ENCODE measurements at regions not wholly inside any gene's neighbourhood (a gene's known extent, or its start where the extent isn't known, plus 50 kb on each side); places are given as distances from the start of the nearest gene placed in this dataset.
"Not testable (repeated sequence)": the region's sequence is repeated elsewhere in the genome, so short reads cannot be mapped to it uniquely, and the experiment has no call there.

DNA sequence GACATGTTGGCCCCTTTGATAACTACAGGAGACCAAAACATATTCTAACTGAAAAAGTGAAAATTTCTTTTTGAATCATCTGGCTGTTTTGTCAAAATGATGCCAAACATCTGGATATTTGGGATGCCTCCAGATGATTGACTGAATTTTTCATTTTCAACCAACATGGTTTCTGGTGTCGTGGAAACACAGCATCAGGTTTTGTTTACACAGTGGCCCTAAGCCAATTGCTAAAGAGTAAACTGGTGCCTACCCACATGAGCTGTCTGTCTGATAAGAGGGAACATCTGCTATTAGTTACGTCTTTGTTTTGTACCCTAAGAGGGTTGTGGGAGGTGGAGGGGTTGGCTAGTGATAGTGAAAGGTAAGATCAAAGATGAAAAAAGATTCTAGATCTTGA, 204.8 kb downstream of the KCNK2 start:
- no peak for DNase-seq

DNA sequence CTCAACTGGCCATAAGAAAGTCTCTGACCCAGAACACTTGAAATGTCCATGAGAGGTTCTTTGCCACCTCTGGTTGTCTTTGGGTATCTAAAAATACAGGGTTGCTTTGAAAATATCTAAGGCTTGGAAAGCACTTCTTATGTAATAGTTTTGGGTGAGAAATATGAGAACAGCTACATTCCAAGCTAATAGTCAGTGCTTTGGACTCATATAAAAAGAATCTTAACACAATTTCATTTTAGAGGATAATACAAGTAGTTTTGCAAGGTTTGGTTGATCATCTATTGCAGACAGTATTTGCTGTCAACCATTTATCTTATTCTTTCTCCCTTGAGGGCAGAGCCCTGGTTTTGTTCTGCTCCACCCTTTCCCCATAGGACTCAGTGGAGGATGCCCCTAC, 207.5 kb downstream of the KCNK2 start:
- peak; percentile 57 for DNase-seq

DNA sequence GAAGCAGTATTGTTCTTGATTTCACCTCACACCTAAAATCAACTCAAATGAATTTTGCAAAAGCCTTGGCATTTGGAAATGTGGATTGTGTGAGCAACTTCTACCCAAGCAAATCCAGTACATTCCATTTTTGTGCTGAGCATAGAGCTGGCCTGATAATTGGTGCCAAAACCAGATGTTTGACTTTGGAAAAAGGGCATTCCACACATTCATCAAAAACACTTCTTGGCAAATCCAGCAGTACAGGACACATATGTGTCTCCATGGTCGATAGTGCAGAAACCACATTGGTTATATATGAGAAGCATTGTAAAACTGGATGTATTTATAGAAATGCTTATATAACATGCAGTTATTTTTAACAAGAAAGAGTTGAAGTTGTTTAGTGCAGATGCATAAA, 210.4 kb downstream of the KCNK2 start:
- DNase-seq = no peak

GRCh38 chr1:215306426-215306825, 223.9 kb downstream of the KCNK2 start:
- no peak for DNase-seq

- DNase-seq = peak; percentile 30
These were observed 239.3 kb downstream of the KCNK2 start for GRCh38 chr1:215321802-215322201.

GRCh38 chr1:215323992-215324391, 241.5 kb downstream of the KCNK2 start:
- not testable (repeated sequence) for DNase-seq

- no peak for DNase-seq
These were observed 236.7 kb upstream of the KCTD3 start for GRCh38 chr1:215330426-215330825.

DNA sequence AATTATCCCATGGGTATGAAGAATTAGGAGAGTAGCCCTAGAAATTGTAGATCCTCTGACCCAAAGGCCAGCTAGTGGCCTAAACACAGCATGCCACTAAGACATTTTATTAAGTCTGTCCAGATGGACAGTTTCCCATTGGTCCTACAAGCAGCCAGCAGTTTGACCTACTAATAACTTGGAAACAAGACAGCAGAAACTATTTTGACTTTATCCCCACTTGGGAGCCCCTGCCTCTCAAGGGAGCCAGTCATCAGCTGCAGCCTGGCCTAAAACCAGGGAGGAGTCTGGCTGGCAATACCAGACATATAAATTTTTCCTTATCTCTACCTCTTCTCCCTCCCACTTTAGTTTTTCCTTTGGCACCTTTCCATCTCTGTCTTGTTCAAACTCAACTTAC, 222.6 kb upstream of the KCTD3 start:
- DNase-seq = no peak

DNA sequence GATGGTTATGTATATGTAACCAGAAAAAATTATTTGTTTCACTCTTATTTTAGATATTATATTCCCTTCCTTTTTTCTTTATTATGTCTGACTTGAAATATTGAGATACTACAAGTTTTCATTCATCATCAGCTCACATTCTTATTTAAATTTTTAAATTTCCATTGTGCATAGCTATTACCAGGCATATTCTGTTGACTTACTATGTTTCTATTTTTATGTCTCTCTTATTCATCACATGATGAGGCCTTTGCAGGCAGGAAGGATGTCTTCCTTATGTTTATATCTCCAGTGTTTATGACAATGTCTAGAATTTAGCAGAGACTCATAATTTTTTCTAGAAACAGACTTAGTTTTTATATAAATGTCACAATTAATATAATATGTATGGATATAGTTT, 221.9 kb upstream of the KCTD3 start:
- peak; percentile 9 for DNase-seq

- DNase-seq = no peak
These were observed 221.3 kb upstream of the KCTD3 start for GRCh38 chr1:215345766-215346165.

DNA sequence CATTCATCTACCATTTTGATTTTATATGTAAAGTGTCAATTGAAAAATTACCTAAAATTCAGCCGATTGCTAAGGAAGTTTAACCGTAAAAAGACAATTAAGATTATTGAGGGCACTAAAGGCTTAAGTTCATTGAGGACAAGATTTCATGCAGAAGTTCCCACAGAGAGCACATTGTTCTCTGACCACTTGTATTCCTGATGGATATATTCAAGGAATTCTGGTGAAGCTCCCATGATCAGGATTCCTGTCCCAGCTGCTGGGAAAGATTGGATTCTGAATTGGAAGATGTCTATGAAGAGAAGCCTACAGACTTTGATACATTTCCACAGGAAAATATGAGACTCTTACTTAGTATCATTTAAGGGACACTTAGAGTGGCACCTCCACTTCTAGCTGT, 209.2 kb upstream of the KCTD3 start:
- DNase-seq = no peak

DNA sequence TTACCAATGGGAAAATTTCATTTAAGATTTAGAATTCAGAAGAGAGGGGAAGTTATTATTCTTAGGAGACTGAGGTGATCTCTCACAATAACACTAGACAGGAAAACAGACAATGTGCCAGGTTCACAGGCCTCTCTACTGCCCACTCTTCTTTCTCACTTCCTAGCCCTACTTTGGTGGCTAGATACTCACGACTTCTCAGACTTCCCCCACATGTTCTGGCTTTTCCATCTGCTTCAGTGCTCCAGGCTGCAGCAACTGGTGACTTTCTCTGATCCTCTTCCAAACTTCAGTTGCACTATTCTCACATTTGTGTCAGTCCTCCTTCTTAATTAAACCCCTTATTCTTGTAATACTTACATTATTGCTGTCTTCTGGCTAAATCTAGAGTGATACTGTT, 208.7 kb upstream of the KCTD3 start:
- no peak for DNase-seq

GRCh38 chr1:215360031-215360430, 207.1 kb upstream of the KCTD3 start:
- no peak for DNase-seq

GRCh38 chr1:215360758-215361157, 206.3 kb upstream of the KCTD3 start:
- no peak for DNase-seq

DNA sequence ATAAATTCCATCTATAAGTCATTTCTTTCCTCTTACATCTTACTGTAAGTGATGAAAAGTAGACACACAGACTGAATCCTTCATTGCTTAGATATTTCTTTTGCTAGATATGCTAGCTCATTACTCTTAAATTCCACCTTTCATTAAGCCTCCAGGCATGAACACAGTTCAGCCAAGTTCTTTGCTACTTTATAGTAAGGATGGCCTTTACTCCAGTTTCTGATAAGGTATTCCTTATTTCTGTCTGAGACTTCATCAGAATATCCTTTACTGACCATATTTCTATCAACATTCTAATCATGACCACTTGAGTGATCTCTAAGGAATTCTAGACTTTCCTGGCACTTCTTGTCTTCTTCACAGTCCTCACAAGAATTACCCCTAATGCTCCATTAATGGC, 191.7 kb upstream of the KCTD3 start:
- DNase-seq = no peak

- no peak for DNase-seq
These were observed 190.4 kb upstream of the KCTD3 start for GRCh38 chr1:215376544-215377264.

GRCh38 chr1:215377746-215378145, 189.4 kb upstream of the KCTD3 start:
- DNase-seq = no peak

GRCh38 chr1:215380566-215380965, 186.5 kb upstream of the KCTD3 start:
- DNase-seq = no peak

DNA sequence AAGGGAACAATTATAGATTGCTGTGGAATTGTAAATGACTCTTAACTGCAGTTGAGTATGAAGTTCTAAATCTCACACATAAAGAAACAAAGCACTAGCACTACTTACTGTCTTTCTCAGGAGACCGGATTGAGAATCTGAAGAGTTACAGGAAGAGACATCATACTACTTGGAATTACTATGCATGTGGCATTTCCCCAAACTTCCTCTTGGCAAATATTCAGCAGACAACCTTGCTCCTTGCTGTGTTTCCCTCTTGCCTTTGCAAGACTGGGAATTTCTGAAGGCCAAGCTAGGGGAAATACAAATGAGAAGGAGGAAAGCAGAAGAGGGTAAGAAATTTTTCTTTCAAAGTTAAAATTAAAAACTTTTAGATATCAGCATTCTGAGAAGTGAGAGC, 173.6 kb upstream of the KCTD3 start:
- no peak for DNase-seq

DNA sequence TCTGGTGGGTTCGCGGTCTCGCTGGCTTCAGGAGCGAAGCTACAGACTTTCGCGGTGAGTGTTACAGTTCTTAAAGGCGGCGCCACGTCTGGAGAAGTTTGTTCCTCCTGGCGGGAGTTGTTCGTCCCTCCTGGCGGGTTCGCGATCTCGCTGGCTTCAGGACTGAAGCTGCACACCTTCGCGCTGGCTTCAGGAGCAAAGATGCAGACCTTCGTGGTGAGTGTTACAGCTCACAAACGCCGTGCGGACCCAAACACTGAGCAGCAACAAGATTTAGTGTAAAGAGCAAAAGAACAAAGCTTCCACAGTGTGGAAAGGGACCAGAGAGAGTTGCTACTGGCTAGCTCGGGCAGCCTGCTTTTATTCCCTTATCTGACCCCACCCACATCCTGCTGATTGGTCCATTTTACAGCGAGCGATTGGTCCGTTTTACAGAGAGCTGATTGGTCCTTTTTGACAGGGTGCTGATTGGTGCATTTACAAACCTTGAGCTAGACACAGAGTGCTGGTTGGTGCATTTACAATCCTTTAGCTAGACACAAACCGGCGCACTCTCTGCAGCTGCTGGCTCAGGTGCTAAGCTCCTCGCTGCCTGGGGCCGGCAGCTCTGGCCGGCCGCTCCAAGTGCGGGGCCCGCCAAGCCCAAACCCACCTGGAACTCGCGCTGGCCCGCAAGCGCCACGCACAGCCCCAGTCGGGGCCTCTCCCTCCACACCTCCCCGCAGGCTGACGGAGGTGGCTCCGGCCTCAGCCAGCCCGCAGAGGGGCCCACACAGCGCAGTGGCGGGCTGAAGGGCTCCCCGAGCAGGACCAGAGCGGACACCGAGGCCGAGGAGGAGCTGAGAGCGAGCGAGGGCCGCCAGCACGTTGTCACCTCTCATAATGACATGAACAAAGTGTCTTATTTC, 172.8 kb upstream of the KCTD3 start:
- no peak for DNase-seq

DNA sequence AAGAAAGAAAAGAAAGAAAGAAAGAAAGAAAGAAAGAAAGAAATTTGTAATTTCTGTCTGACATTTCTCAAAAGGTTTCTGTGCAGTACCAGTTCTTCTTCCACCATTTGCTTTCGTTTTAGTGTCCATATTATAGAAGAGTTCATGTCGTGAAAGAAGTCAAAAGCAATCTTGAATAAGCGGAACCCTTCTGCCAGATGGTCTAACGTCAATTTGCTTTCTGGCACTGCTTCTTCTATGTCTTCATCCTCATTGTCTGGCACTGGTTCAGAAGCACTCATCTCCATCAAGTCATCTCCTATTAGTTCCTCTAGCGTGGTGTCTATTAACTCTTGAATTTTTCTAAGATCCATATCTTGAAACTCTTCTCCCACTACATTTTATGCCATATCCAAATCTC, 170.0 kb upstream of the KCTD3 start:
- no peak for DNase-seq

GRCh38 chr1:215397843-215398242, 169.3 kb upstream of the KCTD3 start:
- DNase-seq = no peak

DNA sequence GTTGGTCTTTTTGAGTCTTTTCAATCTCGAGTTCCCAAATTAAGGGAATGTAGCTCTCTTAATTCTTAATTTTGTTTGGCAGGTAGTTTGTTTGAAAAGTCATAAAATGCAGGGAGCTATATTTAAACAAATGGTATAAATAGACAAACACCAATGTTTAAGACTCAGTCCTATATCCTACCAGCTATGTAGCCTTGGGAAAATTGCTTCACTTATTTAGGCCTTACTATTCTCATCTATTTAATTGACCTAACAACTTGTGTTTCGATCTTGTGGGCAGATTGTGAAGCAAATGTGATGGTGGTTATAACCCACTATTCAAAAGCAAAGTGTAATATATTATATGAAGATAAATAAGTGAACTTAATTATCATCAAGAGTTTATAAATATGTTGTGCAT, 167.3 kb upstream of the KCTD3 start:
- no peak for DNase-seq

DNA sequence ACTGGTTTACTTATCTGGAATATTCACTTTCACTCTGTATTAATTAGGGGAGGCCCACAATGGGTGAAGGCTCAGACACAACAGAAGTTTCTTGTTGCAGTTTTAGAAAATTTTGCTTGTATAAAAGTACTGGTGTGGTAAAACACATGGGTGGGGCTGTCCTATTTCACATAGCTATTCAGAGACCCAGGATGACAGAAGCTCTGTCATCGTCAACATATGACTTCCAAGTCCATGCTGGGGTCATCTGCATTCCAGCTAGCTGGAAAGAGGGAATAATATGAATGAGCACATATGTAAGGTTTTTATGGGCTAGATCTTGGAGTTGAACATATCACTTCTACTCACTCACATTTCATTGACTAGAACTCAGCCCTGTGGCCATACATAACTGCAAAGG, 166.4 kb upstream of the KCTD3 start:
- no peak for DNase-seq
